ENCODE measurements at regions not wholly inside any gene's neighbourhood (a gene's known extent, or its start where the extent isn't known, plus 50 kb on each side); places are given as distances from the start of the nearest gene placed in this dataset.

GRCh38 chr12:94790825-94791224, 140.5 kb upstream of the TMCC3 start:
- Histone ChIP-seq H3K27ac (no peak overlapping the region), H3K4me1 (peaks cover 0 to 13% (median 0%) of the 10 kb centered on the region in 6 donors), H3K36me3 (no peaks in the 10 kb centered on the region), H3K27me3 (replicated peaks in 1 of 7) (no peaks in the 10 kb centered on the region), H3K9me3 (no peaks in the 10 kb centered on the region), H3K4me3 (no peak overlapping the region)
- intact Hi-C loops (cut with DNase I; ENCODE audit: low total_unique reads), result no loop called here
- no peak for DNase-seq
- no peak for TF ChIP-seq POLR2AphosphoS5 (IDR thresholded peaks at IDR 0.05)
- TF ChIP-seq CTCF (IDR thresholded peaks at IDR 0.05 in 8 of 11, conservative IDR thresholded peaks at IDR 0.05 in 3 of 11), result no peak
- TF ChIP-seq POLR2A (IDR thresholded peaks at IDR 0.05), result no peak
- WGBS, 5 donors, result 68 to 88% (median 79%) methylated on average over 3 of the region's 3 CpGs

GRCh38 chr12:94790370-94790769, 140.0 kb upstream of the TMCC3 start:
- intact Hi-C loops (cut with DNase I; ENCODE audit: low total_unique reads), result no loop called here
- no peak for TF ChIP-seq POLR2A (IDR thresholded peaks at IDR 0.05)
- no peak for TF ChIP-seq POLR2AphosphoS5 (IDR thresholded peaks at IDR 0.05)
- TF ChIP-seq CTCF (IDR thresholded peaks at IDR 0.05 in 8 of 11, conservative IDR thresholded peaks at IDR 0.05 in 3 of 11), result no peak

GRCh38 chr12:94789510-94790225, 139.3 kb upstream of the TMCC3 start:
- Histone ChIP-seq H3K27ac (no peak overlapping the region), H3K4me1 (peaks cover 0 to 13% (median 0%) of the 10 kb centered on the region in 6 donors), H3K36me3 (no peaks in the 10 kb centered on the region), H3K4me3 (no peak overlapping the region), H3K9me3 (no peaks in the 10 kb centered on the region), H3K27me3 (replicated peaks in 1 of 7) (no peaks in the 10 kb centered on the region)
- intact Hi-C loops (cut with DNase I; ENCODE audit: low total_unique reads), result no loop called here
- 57 to 66% (median 65%) methylated on average over 3 of the region's 3 CpGs for WGBS, 5 donors
- DNase-seq, result no peak
- TF ChIP-seq POLR2A (IDR thresholded peaks at IDR 0.05) (no peak), CTCF (IDR thresholded peaks at IDR 0.05 in 8 of 11, conservative IDR thresholded peaks at IDR 0.05 in 3 of 11) (no peak), POLR2AphosphoS5 (IDR thresholded peaks at IDR 0.05) (no peak)

More at GRCh38 chr12:94790370-94790769, 140.0 kb upstream of the TMCC3 start:
- no peaks in the 10 kb centered on the region for H3K27me3 ChIP-seq (replicated peaks in 1 of 7)
- H3K9me3 ChIP-seq, result no peaks in the 10 kb centered on the region
- H3K4me1 ChIP-seq, result peaks cover 0 to 13% (median 0%) of the 10 kb centered on the region in 6 donors
- H3K27ac ChIP-seq, result no peak overlapping the region
- WGBS, 5 donors, result 79 to 93% (median 85%) methylated on average over 3 of the region's 3 CpGs
- H3K36me3 ChIP-seq, result no peaks in the 10 kb centered on the region
- DNase-seq, result no peak
- no peak overlapping the region for H3K4me3 ChIP-seq

GRCh38 chr12:94788298-94788697, 137.9 kb upstream of the TMCC3 start:
- TF ChIP-seq POLR2A (IDR thresholded peaks at IDR 0.05) (no peak), CTCF (IDR thresholded peaks at IDR 0.05 in 8 of 11, conservative IDR thresholded peaks at IDR 0.05 in 3 of 11) (no peak), POLR2AphosphoS5 (IDR thresholded peaks at IDR 0.05) (no peak)
- Histone ChIP-seq H3K27me3 (replicated peaks in 1 of 7) (no peaks in the 10 kb centered on the region), H3K27ac (no peak overlapping the region), H3K4me1 (peaks cover 0 to 17% (median 2%) of the 10 kb centered on the region in 6 donors), H3K36me3 (no peaks in the 10 kb centered on the region), H3K4me3 (no peak overlapping the region), H3K9me3 (no peaks in the 10 kb centered on the region)
- 78 to 85% (median 82%) methylated on average over 2 of the region's 2 CpGs for WGBS, 5 donors
- DNase-seq, result no peak
- intact Hi-C loops (cut with DNase I; ENCODE audit: low total_unique reads), result no loop called here
